K562 (cell line): ENCODE measurements at regions not wholly inside any gene's neighbourhood (a gene's known extent, or its start where the extent isn't known, plus 50 kb on each side); places are given as distances from the start of the nearest gene placed in this dataset.

Source experiments
- ATAC-seq: fragments of 200-7000 bp; cut with Tn5 transposase; 3 replicates; pipeline ENCODE4 v1.9.1; 2020; ENCODE audit warnings: moderate library complexity
- BruUV-seq: library from RNA; stranded (reverse); fragments of 400-500 nt; replicated peaks from 2 replicates; lab custom pipeline; 2021; lab: Mats Ljungman, UMichigan
- CTCF ChIA-PET: fragments of 300-600 bp; formaldehyde crosslinking; extraction: SDS; loops from one replicate; lab custom pipeline; 2021; ENCODE audit warnings: low intra/inter-chr PET ratio; lab: Yijun Ruan, JAX
- POLR2A ChIA-PET: fragments of 300-600, 350-650 bp; sonication (Branson Sonifier 250); formaldehyde crosslinking; extraction: SDS; loops from one replicate; lab custom pipeline; 2021; ENCODE audit warnings: antibody characterized with exemption, inconsistent platforms; lab: Yijun Ruan, JAX
- DNase-seq, 4 experiments: peaks; one replicate each; pipeline versions ENCODE4 v3.0.0 to v3.0.0-alpha.2; 2011 to 2018; ENCODE audit warnings: low spot score in 3 of 4, mixed read lengths in 3 of 4; ENCODE audit errors: extremely low read depth in 1 of 4
- FAIRE-seq: peaks from 2 replicates; lab custom pipeline; 2011; peaks lifted over from hg19 to GRCh38; lab: Jason Lieb, UNC
- H2AFZ ChIP-seq: 2 replicates; pipeline ENCODE4 v1.6.0; 2011; ENCODE audit warnings: low read depth, low read length, control low read depth, inconsistent platforms
- H3K27ac ChIP-seq: fragments of 200-600 bp; 3 replicates; pipeline ENCODE4 v1.8.0; 2011; ENCODE audit warnings: low read depth, mild to moderate bottlenecking, control low read depth, inconsistent platforms, low read length, moderate library complexity, mixed read lengths; ENCODE audit errors: extremely low read depth
- H3K27me3 ChIP-seq, 2 experiments: fragments of 300-600 bp in 1 of 2; 2 replicates in 1 of 2; 3 replicates in 1 of 2; pipeline versions ENCODE4 v1.6.0 to v1.8.0; 2011; ENCODE audit warnings: inconsistent platforms in 2 of 2, low read length in 2 of 2, mild to moderate bottlenecking in 1 of 2, mixed read lengths in 1 of 2, moderate library complexity in 1 of 2; ENCODE audit not compliant: control insufficient read depth in 2 of 2, insufficient read depth in 2 of 2
- H3K36me3 ChIP-seq: fragments of 300-600 bp; 3 replicates; pipeline ENCODE4 v1.8.0; 2011; ENCODE audit warnings: mild to moderate bottlenecking, low read length, inconsistent platforms; ENCODE audit not compliant: control insufficient read depth, insufficient read depth
- H3K4me1 ChIP-seq, 2 experiments: fragments of 200-600 bp in 1 of 2; replicated peaks in 1 of 2; 2 replicates in 1 of 2; 3 replicates in 1 of 2; pipeline versions ENCODE4 v1.5.1 to v1.8.0; 2011; ENCODE audit warnings: inconsistent platforms in 2 of 2, low read length in 2 of 2, mild to moderate bottlenecking in 1 of 2, mixed read lengths in 1 of 2, moderate library complexity in 1 of 2; ENCODE audit not compliant: control insufficient read depth in 2 of 2, insufficient read depth in 2 of 2
- H3K4me2 ChIP-seq: 2 replicates; pipeline ENCODE4 v1.6.1; 2011; ENCODE audit warnings: low read length, control low read depth, inconsistent platforms, mixed read lengths; ENCODE audit not compliant: insufficient read depth
- H3K4me3 ChIP-seq: fragments of 200-600 bp; sonication (generic), shearing (Covaris generic); 2 replicates; pipeline ENCODE4 v1.5.1; 2016; ENCODE audit warnings: control low read depth, inconsistent platforms
- H3K79me2 ChIP-seq: fragments of 200-600 bp; 3 replicates; pipeline ENCODE4 v1.8.0; 2011; ENCODE audit warnings: low read length, inconsistent platforms; ENCODE audit not compliant: control insufficient read depth, insufficient read depth
- H3K9ac ChIP-seq, 2 experiments: 2 replicates each; pipeline versions ENCODE4 v1.6.0 to v1.6.1; 2011; ENCODE audit warnings: low read depth in 2 of 2, low read length in 2 of 2, control low read depth in 1 of 2, inconsistent platforms in 1 of 2, mild to moderate bottlenecking in 1 of 2, mixed read lengths in 1 of 2; ENCODE audit not compliant: insufficient read depth in 1 of 2
- H3K9me1 ChIP-seq: one replicate; pipeline ENCODE4 v1.6.0; 2011; ENCODE audit warnings: inconsistent platforms, mild to moderate bottlenecking, low read length, moderate library complexity; ENCODE audit not compliant: control insufficient read depth, insufficient read depth
- H3K9me3 ChIP-seq: replicated peaks from 2 replicates; pipeline ENCODE4 v1.5.1; 2011; ENCODE audit warnings: low read depth, low read length, inconsistent platforms; ENCODE audit not compliant: control insufficient read depth, insufficient read depth
- H4K20me1 ChIP-seq: replicated peaks from 2 replicates; pipeline ENCODE4 v1.6.1; 2011; ENCODE audit warnings: low read length, inconsistent platforms, mixed read lengths; ENCODE audit not compliant: control insufficient read depth, insufficient read depth
- ARNT ChIP-seq, 2 experiments: fragments of 450-650 bp; IDR thresholded peaks; 2 replicates each; pipeline ENCODE4 v1.6.1; 2016; ENCODE audit warnings: mild to moderate bottlenecking in 1 of 2
- CHCHD3 ChIP-seq: fragments of 250-450 bp; sonication (Bioruptor Pico); IDR thresholded peaks from 2 replicates; pipeline ENCODE4 v2.1.2; 2022; ENCODE audit warnings: mild to moderate bottlenecking
- E2F6 ChIP-seq, 2 experiments: IDR thresholded peaks; 2 replicates each; pipeline ENCODE4 v1.6.1; 2011; ENCODE audit warnings: borderline replicate concordance in 1 of 2, control low read depth in 1 of 2, low read depth in 1 of 2, low read length in 1 of 2, mild to moderate bottlenecking in 1 of 2, mixed read lengths in 1 of 2, moderate library complexity in 1 of 2; ENCODE audit not compliant: insufficient read depth in 1 of 2, insufficient read length in 1 of 2, poor library complexity in 1 of 2, severe bottlenecking in 1 of 2; ENCODE audit errors: extremely low read depth in 1 of 2
- HDAC3 ChIP-seq: fragments of 450-650 bp; IDR thresholded peaks from 2 replicates; pipeline ENCODE4 v1.6.1; 2018; ENCODE audit warnings: borderline replicate concordance, mild to moderate bottlenecking, moderate library complexity; ENCODE audit not compliant: partially characterized antibody
- PTBP1 ChIP-seq: fragments of 200-400 bp; formaldehyde crosslinking; IDR thresholded peaks from 2 replicates; pipeline ENCODE4 v1.6.1; 2017; ENCODE audit warnings: low read depth, low read length
- RB1 ChIP-seq: fragments of 450-650 bp; IDR thresholded peaks from 2 replicates; pipeline ENCODE4 v1.6.1; 2017; ENCODE audit warnings: low read depth, mild to moderate bottlenecking
- SRSF3 ChIP-seq: fragments of 200-400 bp; formaldehyde crosslinking; IDR thresholded peaks from 2 replicates; pipeline ENCODE4 v1.6.1; 2016; ENCODE audit warnings: mild to moderate bottlenecking, low read length, moderate library complexity; ENCODE audit not compliant: insufficient read depth
- ZBTB5 ChIP-seq: fragments of 450-650 bp; IDR thresholded peaks from 2 replicates; pipeline ENCODE4 v1.6.1; 2017; ENCODE audit warnings: antibody characterized with exemption
- ZNF140 ChIP-seq: fragments of 250-450 bp; sonication (Bioruptor Pico); IDR thresholded peaks from 2 replicates; pipeline ENCODE4 v1.8.0; 2021; ENCODE audit warnings: moderate library complexity, mild to moderate bottlenecking, inconsistent platforms
- ZNF57 ChIP-seq: fragments of 450-650 bp; formaldehyde crosslinking; IDR thresholded peaks from 2 replicates; pipeline ENCODE4 v1.4.0; 2020; ENCODE audit warnings: mild to moderate bottlenecking, moderate library complexity
- WGBS: fragments of 100-300 bp; shearing (Covaris generic); methylation state at CpG from one replicate; pipeline ENCODE4 v1.1.6; 2016; ENCODE audit warnings: low coverage, mixed read lengths; ENCODE audit not compliant: insufficient coverage; ENCODE audit errors: missing lambda C conversion rate; 5-methylcytosine and 5-hydroxymethylcytosine counted together
- in situ Hi-C: fragments of 300-500 bp; cut with MboI; formaldehyde crosslinking; loops from 4 replicates; pipeline ENCODE4 v1.15.0; 2018; ENCODE audit warnings: inconsistent platforms, mixed read lengths
- intact Hi-C: fragments of 100-400 bp; cut with micrococcal nuclease; formaldehyde crosslinking; loops from 2 replicates; pipeline ENCODE4 v1.14.2; 2022

GRCh38 chr9:91073049-91073810 is 271.6 kb downstream of the SYK start:
- no peak for FAIRE-seq
- Histone ChIP-seq H3K9ac (no peak overlapping the region), H3K27me3 (peaks cover 0 to 34% of the 10 kb centered on the region in 2 experiments; a peak in 2 of 5 replicates), H3K4me1 (no peaks in the 10 kb centered on the region; a peak in 1 of 5 replicates), H3K36me3 (no peaks in the 10 kb centered on the region), H3K4me3 (no peak overlapping the region), H3K27ac (no peak overlapping the region), H3K4me2 (no peak overlapping the region), H3K79me2 (no peaks in the 10 kb centered on the region), H4K20me1 (no peaks in the 10 kb centered on the region), H3K9me3 (no peaks in the 10 kb centered on the region), H2AFZ (no peak overlapping the region), H3K9me1 (no peaks in the 10 kb centered on the region)
- DNase-seq: no peak
- TF ChIP-seq SRSF3 (no peak), RB1 (no peak), CHCHD3 (CRISPR knock-in tag) (no peak), E2F6 (IDR thresholded peaks at IDR 0.05; ENCODE audit: borderline replicate concordance in 1 of 2, extremely low read depth in 1 of 2, insufficient read depth in 1 of 2, insufficient read length in 1 of 2, low read depth in 1 of 2, low read length in 1 of 2, poor library complexity in 1 of 2, severe bottlenecking in 1 of 2) (no peak), HDAC3 (no peak), ARNT (IDR thresholded peaks at IDR 0.05) (no peak), ZNF57 (CRISPR knock-in tag) (no peak), ZNF140 (CRISPR knock-in tag) (no peak), PTBP1 (no peak), ZBTB5 (no peak)
- 2% methylated on average over 9 of the region's 10 CpGs for WGBS
- BruUV-seq: no TSS peak
- in situ Hi-C loops (no loop called here), intact Hi-C loops (no loop called here)
- CTCF ChIA-PET: no interaction called here
- ATAC-seq: no peak
- POLR2A ChIA-PET: no interaction called here
